ENCODE measurements at regions not wholly inside any gene's neighbourhood (a gene's known extent, or its start where the extent isn't known, plus 50 kb on each side); places are given as distances from the start of the nearest gene placed in this dataset.
"Not testable (repeated sequence)": the region's sequence is repeated elsewhere in the genome, so short reads cannot be mapped to it uniquely, and the experiment has no call there.

DNA sequence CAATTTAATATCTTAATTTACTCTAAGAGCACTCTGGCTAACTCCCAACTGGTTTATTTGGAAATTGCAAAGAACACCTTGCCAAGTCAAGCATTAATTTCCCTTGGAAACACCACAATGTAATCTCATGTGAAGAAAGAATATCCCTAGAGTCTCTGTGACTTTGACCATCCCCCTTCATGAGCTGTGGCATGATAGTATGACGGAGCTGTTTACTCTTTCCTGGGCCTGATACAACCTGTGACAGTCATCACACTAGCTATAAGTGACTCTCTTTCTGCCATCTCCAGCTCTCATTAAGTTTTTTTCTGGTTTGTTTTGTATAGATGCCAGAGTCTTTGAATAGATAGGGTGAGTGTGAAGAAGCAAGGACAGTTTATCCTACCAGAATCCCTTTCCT is 470.3 kb upstream of the JARID2 start:
- FAIRE-seq (no peak), DNase-seq (ENCODE audit: low read depth) (peak; percentile 36)
- TF ChIP-seq, protein P1, sequence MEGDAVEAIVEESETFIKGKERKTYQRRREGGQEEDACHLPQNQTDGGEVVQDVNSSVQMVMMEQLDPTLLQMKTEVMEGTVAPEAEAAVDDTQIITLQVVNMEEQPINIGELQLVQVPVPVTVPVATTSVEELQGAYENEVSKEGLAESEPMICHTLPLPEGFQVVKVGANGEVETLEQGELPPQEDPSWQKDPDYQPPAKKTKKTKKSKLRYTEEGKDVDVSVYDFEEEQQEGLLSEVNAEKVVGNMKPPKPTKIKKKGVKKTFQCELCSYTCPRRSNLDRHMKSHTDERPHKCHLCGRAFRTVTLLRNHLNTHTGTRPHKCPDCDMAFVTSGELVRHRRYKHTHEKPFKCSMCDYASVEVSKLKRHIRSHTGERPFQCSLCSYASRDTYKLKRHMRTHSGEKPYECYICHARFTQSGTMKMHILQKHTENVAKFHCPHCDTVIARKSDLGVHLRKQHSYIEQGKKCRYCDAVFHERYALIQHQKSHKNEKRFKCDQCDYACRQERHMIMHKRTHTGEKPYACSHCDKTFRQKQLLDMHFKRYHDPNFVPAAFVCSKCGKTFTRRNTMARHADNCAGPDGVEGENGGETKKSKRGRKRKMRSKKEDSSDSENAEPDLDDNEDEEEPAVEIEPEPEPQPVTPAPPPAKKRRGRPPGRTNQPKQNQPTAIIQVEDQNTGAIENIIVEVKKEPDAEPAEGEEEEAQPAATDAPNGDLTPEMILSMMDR (IDR thresholded peaks at IDR 0.05; ENCODE audit: insufficient read depth, low read length, severe bottlenecking): no peak
- no peaks in the 10 kb centered on the region for H3K36me3 ChIP-seq (ENCODE audit: control insufficient read depth, insufficient read depth, low read length)
- no peak overlapping the region for H3K4me3 ChIP-seq (ENCODE audit: low read depth, low read length)
- no peaks in the 10 kb centered on the region for H3K27me3 ChIP-seq (ENCODE audit: control insufficient read depth, insufficient read depth, low read length)

GRCh38 chr6:14776307-14776706 is 469.6 kb upstream of the JARID2 start:
- H3K27me3 ChIP-seq (ENCODE audit: control insufficient read depth, insufficient read depth, low read length): no peaks in the 10 kb centered on the region
- TF ChIP-seq, protein P1 (IDR thresholded peaks at IDR 0.05; ENCODE audit: insufficient read depth, low read length, severe bottlenecking): no peak
- no peak overlapping the region for H3K4me3 ChIP-seq (ENCODE audit: low read depth, low read length)
- FAIRE-seq: no peak
- no peak for DNase-seq (ENCODE audit: low read depth)
- no peaks in the 10 kb centered on the region for H3K36me3 ChIP-seq (ENCODE audit: control insufficient read depth, insufficient read depth, low read length)

GRCh38 chr6:14781772-14782525 is 463.9 kb upstream of the JARID2 start:
- FAIRE-seq: no peak
- no peak for DNase-seq (ENCODE audit: low read depth)

DNA sequence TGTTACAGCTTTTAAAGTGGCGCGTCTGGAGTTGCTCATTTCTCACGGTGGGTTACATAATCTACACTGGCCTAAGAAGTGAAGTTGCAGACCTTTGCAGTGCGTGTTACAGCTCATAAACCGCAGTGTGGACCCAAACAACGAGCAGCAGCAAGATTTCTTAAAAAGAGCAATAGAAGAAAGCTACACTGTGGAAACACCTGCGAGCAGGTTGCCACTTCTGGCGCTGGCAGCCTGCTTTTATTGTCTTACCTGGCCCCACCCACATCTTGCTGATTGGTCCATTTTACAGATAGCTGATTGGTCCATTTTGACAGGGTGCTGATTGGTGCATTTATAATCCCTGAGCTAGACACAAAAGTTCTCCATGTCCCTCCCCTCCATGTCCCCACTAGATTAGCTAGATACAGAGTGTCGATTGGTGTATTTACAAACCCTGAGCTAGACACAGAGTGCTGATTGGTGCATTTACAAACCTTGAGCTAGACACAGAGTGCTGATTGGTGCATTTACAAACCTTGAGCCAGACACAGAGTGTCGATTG is 462.9 kb upstream of the JARID2 start:
- H3K4me3 ChIP-seq (ENCODE audit: low read depth, low read length); H3K36me3 ChIP-seq (ENCODE audit: control insufficient read depth, insufficient read depth, low read length); H3K27me3 ChIP-seq (ENCODE audit: control insufficient read depth, insufficient read depth, low read length); FAIRE-seq; DNase-seq (ENCODE audit: low read depth): not testable (repeated sequence)

More at GRCh38 chr6:14781772-14782525, 463.9 kb upstream of the JARID2 start:
- TF ChIP-seq, protein P1 (IDR thresholded peaks at IDR 0.05; ENCODE audit: insufficient read depth, low read length, severe bottlenecking): no peak
- no peaks in the 10 kb centered on the region for H3K27me3 ChIP-seq (ENCODE audit: control insufficient read depth, insufficient read depth, low read length)
- H3K4me3 ChIP-seq (ENCODE audit: low read depth, low read length): no peak overlapping the region
- no peaks in the 10 kb centered on the region for H3K36me3 ChIP-seq (ENCODE audit: control insufficient read depth, insufficient read depth, low read length)

DNA sequence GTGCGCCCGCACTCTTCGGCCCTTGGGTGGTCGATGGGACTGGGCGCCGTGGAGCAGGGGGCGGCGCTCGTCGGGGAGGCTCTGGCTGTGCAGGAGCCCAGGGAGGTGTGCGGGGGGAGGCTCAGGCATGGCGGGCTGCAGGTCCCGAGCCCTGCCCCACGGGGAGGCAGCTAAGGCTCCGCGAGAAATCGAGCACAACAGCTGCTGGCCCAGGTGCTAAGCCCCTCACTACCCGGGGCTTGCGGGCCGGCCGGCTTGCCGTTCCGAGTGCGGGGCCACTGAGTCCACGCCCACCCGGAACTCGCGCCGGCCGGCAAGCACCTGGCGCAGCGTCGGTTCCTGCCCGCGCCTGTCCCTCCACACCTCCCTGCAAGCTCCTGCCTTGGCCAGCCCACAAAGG is 462.3 kb upstream of the JARID2 start:
- H3K36me3 ChIP-seq (ENCODE audit: control insufficient read depth, insufficient read depth, low read length): no peaks in the 10 kb centered on the region
- DNase-seq (ENCODE audit: low read depth): no peak
- no peaks in the 10 kb centered on the region for H3K27me3 ChIP-seq (ENCODE audit: control insufficient read depth, insufficient read depth, low read length)
- TF ChIP-seq, protein P1 (IDR thresholded peaks at IDR 0.05; ENCODE audit: insufficient read depth, low read length, severe bottlenecking): no peak
- no peak for FAIRE-seq
- no peak overlapping the region for H3K4me3 ChIP-seq (ENCODE audit: low read depth, low read length)

DNA sequence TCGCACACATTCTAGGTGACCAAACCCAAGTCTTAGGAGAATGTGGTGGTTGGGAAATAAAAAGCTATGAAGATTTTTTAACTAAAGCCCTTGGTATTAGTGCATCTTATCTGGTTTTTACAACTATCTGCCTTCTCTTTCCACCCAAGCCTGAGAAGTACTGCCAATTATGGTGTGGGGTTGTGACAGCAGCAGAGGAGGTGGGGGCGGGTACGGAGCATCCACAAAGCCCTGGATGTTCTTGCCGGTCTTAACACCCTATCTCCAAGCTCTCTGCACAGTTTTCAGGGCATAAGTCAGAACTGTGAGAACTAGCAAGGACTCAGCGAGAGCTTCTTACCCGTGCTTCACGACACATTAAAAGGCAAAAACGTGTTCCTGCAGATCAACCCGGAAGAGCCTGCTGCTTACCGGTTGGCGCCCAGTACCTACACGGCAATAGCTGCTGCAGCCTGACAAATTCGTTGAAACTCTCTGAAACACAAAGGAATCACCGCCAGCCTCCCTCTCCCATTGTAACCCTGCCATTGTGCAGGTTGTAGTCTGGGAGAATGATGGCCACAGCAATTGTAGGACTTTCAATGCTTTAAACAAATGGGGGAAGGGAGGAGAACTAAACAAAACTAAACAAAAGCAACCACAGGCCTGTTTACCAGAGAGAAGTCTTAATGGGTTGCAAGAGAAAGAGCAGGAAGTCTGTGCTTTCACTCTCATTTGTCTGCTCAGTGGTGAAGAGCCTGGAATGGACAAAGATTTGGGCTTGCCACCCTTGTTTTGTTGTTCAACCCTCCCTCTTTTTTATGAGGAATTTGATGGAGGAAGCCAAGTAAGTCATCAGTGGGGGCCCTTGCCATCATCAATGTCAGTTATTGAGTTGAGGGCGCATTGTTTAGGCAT is 461.0 kb upstream of the JARID2 start:
- TF ChIP-seq, protein P1 (IDR thresholded peaks at IDR 0.05; ENCODE audit: insufficient read depth, low read length, severe bottlenecking): no peak
- no peaks in the 10 kb centered on the region for H3K36me3 ChIP-seq (ENCODE audit: control insufficient read depth, insufficient read depth, low read length)
- no peak for FAIRE-seq
- H3K27me3 ChIP-seq (ENCODE audit: control insufficient read depth, insufficient read depth, low read length): no peaks in the 10 kb centered on the region
- no peak overlapping the region for H3K4me3 ChIP-seq (ENCODE audit: low read depth, low read length)
- DNase-seq (ENCODE audit: low read depth): peak; percentile 46
